GM12878 (cell line): ENCODE measurements at regions not wholly inside any gene's neighbourhood (a gene's known extent, or its start where the extent isn't known, plus 50 kb on each side); places are given as distances from the start of the nearest gene placed in this dataset.

Experiments
- ATAC-seq: fragments of 200-7000 bp; cut with Tn5 transposase; 3 replicates; pipeline ENCODE4 v1.9.1; 2020; ENCODE audit warnings: mild to moderate bottlenecking, moderate library complexity
- BruUV-seq: library from RNA; stranded (reverse); fragments of 400-500 nt; replicated peaks from 2 replicates; lab custom pipeline; 2021; lab: Mats Ljungman, UMichigan
- CTCF ChIA-PET: fragments of 300-600 bp; sonication (Branson Sonifier 250); formaldehyde crosslinking; extraction: SDS; loops from one replicate; lab custom pipeline; 2021; ENCODE audit warnings: inconsistent platforms; lab: Yijun Ruan, JAX
- POLR2A ChIA-PET: fragments of 350-600 bp; formaldehyde crosslinking; extraction: SDS; loops from one replicate; lab custom pipeline; 2021; ENCODE audit warnings: inconsistent platforms; lab: Charles Lee
- RAD21 ChIA-PET: fragments of 300-600 bp; sonication (Branson Sonifier 250); formaldehyde crosslinking; loops from one replicate; lab custom pipeline; 2023; ENCODE audit warnings: antibody characterized with exemption; ENCODE audit not compliant: unreplicated experiment; lab: Charles Lee
- SMC1A ChIA-PET: fragments of 300-600 bp; sonication (Branson Sonifier 250); formaldehyde crosslinking; loops from one replicate; lab custom pipeline; 2023; ENCODE audit not compliant: unreplicated experiment, uncharacterized antibody; lab: Charles Lee
- DNase-seq: peaks from one replicate; pipeline ENCODE4 v3.0.0-alpha.2; 2011; ENCODE audit warnings: low read depth, low spot score
- FAIRE-seq: peaks from 3 replicates; lab custom pipeline; 2011; peaks lifted over from hg19 to GRCh38; lab: Jason Lieb, UNC
- H2AFZ ChIP-seq: 2 replicates; pipeline ENCODE4 v1.6.0; 2011; ENCODE audit warnings: low read depth, low read length, control low read depth; ENCODE audit not compliant: control insufficient read depth
- H3K27ac ChIP-seq: 2 replicates; pipeline ENCODE4 v1.5.1; 2011; ENCODE audit warnings: control low read depth; ENCODE audit not compliant: control insufficient read depth, insufficient read depth
- H3K27me3 ChIP-seq, 2 experiments: replicated peaks in 1 of 2; 2 replicates each; pipeline versions ENCODE4 v1.6.0 to v1.6.1; 2011; ENCODE audit warnings: low read length in 1 of 2; ENCODE audit not compliant: control insufficient read depth in 2 of 2, insufficient read depth in 2 of 2
- H3K36me3 ChIP-seq, 2 experiments: 2 replicates each; pipeline ENCODE4 v1.5.1; 2011; ENCODE audit warnings: low read length in 1 of 2; ENCODE audit not compliant: control insufficient read depth in 2 of 2, insufficient read depth in 2 of 2
- H3K4me1 ChIP-seq: 2 replicates; pipeline ENCODE4 v1.6.1; 2011; ENCODE audit warnings: mild to moderate bottlenecking, low read length, moderate library complexity, mixed read lengths; ENCODE audit not compliant: control insufficient read depth, insufficient read depth
- H3K4me2 ChIP-seq: 2 replicates; pipeline ENCODE4 v1.6.0; 2011; ENCODE audit warnings: control low read depth; ENCODE audit not compliant: control insufficient read depth, insufficient read depth
- H3K4me3 ChIP-seq: fragments of 200-600 bp; sonication (generic); 2 replicates; pipeline ENCODE4 v1.5.1; 2016
- H3K79me2 ChIP-seq: 2 replicates; pipeline ENCODE4 v1.6.0; 2011; ENCODE audit warnings: low read length; ENCODE audit not compliant: control insufficient read depth, insufficient read depth
- H3K9ac ChIP-seq: 2 replicates; pipeline ENCODE4 v1.8.0; 2011; ENCODE audit warnings: low read length, control low read depth, mixed read lengths; ENCODE audit not compliant: control insufficient read depth, insufficient read depth
- H3K9me3 ChIP-seq: replicated peaks from 3 replicates; pipeline ENCODE4 v1.5.1; 2011; ENCODE audit warnings: mild to moderate bottlenecking, low read length; ENCODE audit not compliant: control insufficient read depth, insufficient read depth
- H4K20me1 ChIP-seq: 2 replicates; pipeline ENCODE4 v1.6.0; 2011; ENCODE audit not compliant: control insufficient read depth, insufficient read depth
- EGR1 ChIP-seq, 2 experiments: IDR thresholded peaks; 1 replicate in 1 of 2; 2 replicates in 1 of 2; pipeline ENCODE4 v1.6.1; 2011 to 2012; ENCODE audit warnings: low read depth in 2 of 2, low read length in 2 of 2, borderline replicate concordance in 1 of 2, mild to moderate bottlenecking in 1 of 2, moderate library complexity in 1 of 2
- MXI1 ChIP-seq: fragments of 150-350 bp; IDR thresholded peaks from 2 replicates; pipeline ENCODE4 v1.6.1; 2011; ENCODE audit warnings: low read depth, mild to moderate bottlenecking, inconsistent platforms, low read length, improper control_type of control experiment
- RAD21 ChIP-seq: IDR thresholded peaks from 2 replicates; pipeline ENCODE4 v1.6.1; 2011; ENCODE audit warnings: mild to moderate bottlenecking, low read depth, low read length, moderate library complexity; ENCODE audit not compliant: insufficient read depth
- SIN3A ChIP-seq: IDR thresholded peaks from 2 replicates; pipeline ENCODE4 v1.6.1; 2012; ENCODE audit warnings: low read depth, low read length, improper control_type of control experiment
- STAT3 ChIP-seq: IDR thresholded peaks from 2 replicates; pipeline ENCODE4 v1.6.1; 2011; ENCODE audit warnings: low read depth, low read length, improper control_type of control experiment
- TAF1 ChIP-seq: IDR thresholded peaks from 2 replicates; pipeline ENCODE4 v1.6.1; 2011; ENCODE audit warnings: mild to moderate bottlenecking, low read depth, low read length, borderline replicate concordance
- WRNIP1 ChIP-seq: IDR thresholded peaks from 2 replicates; pipeline ENCODE4 v1.6.1; 2011; ENCODE audit warnings: low read depth, low read length, improper control_type of control experiment, borderline replicate concordance
- WGBS: methylation state at CpG from one replicate; pipeline ENCODE4 v1.1.6; 2016; ENCODE audit warnings: low lambda C conversion rate; ENCODE audit not compliant: insufficient replicate concordance, insufficient coverage; ENCODE audit errors: missing lambda C conversion rate; 5-methylcytosine and 5-hydroxymethylcytosine counted together
- in situ Hi-C: fragments of 300-500 bp; cut with MboI; formaldehyde crosslinking; loops from 9 replicates; pipeline ENCODE4 v1.14.3; 2018; ENCODE audit warnings: mixed read lengths
- intact Hi-C: fragments of 100-400 bp; cut with micrococcal nuclease; formaldehyde crosslinking; loops from one replicate; pipeline ENCODE4 v1.14.2; 2022; ENCODE audit not compliant: unreplicated experiment
- TF ChIP-seq, protein P1 (sequence below): fragments of 450-650 bp; IDR thresholded peaks from 2 replicates; pipeline ENCODE4 v1.6.1; 2016; ENCODE audit warnings: mild to moderate bottlenecking
- TF ChIP-seq, protein P2 (sequence below): fragments of 450-650 bp; formaldehyde crosslinking; IDR thresholded peaks from 2 replicates; pipeline ENCODE4 v1.4.0; 2022; ENCODE audit warnings: mild to moderate bottlenecking, moderate library complexity
- TF ChIP-seq, protein P3 (sequence below): IDR thresholded peaks from 2 replicates; pipeline ENCODE4 v1.6.1; 2012; ENCODE audit warnings: improper control_type of control experiment, low read depth, low read length; ENCODE audit not compliant: insufficient replicate concordance
- TF ChIP-seq, protein P4 (sequence below): fragments of 450-650 bp; IDR thresholded peaks from 2 replicates; pipeline ENCODE4 v1.6.1; 2018; ENCODE audit warnings: borderline replicate concordance, mild to moderate bottlenecking; ENCODE audit not compliant: partially characterized antibody

DNA sequence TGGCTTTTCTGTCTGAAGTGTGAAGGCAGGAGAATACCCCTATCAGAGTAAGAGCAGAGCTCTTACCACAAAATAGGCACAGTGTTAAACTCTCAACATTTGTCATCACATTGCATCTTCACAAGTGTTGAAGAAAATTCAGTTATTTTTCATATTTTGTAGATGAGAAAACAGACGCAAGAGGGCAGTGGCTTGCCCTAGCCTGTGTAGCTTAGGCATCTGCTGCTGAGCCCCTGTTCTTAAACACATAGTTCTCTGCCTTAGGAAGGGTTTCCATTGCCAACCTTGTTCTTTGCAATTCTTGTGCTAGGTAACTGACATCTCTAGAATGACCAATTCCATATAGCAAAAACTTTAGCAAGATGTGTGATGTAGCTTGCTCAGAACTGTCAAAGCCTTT lies 112.7 kb upstream of the RMDN2 start:
- no TSS peak for BruUV-seq
- H3K4me1 ChIP-seq, result no peaks in the 10 kb centered on the region
- WGBS, result 96% methylated on average over 1 of the region's 1 CpG
- FAIRE-seq, result no peak
- ChIA-PET POLR2A (no interaction called here), RAD21 (interaction anchor here (0.7 to 1.2 kb wide), 4 partner anchors 10 to 397 kb away, joined by 3 to 5 read pairs (median 4); no protein-coding TSS in a partner anchor), SMC1A (interaction anchor here (0.6 to 1.3 kb wide), 6 partner anchors 14 to 416 kb away, joined by 3 to 7 read pairs (median 4); no protein-coding TSS in a partner anchor), CTCF (interaction anchor here (1.2 to 1.9 kb wide), 3 partner anchors 20 to 398 kb away, joined by 5 to 8 read pairs (median 6); no protein-coding TSS in a partner anchor)
- no peak overlapping the region for H3K4me3 ChIP-seq
- H3K79me2 ChIP-seq, result no peaks in the 10 kb centered on the region
- H3K27ac ChIP-seq, result no peak overlapping the region
- H3K36me3 ChIP-seq, result no peaks in the 10 kb centered on the region
- no peaks in the 10 kb centered on the region for H4K20me1 ChIP-seq
- in situ Hi-C loops, result no loop called here
- H3K9me3 ChIP-seq, result no peaks in the 10 kb centered on the region; the same call in 1 of the 3 replicates
- ATAC-seq, result no peak
- no peak overlapping the region for H3K4me2 ChIP-seq
- no peak overlapping the region for H3K9ac ChIP-seq
- intact Hi-C loops, result no loop called here
- DNase-seq, result no peak
- no peak overlapping the region for H2AFZ ChIP-seq
- no peaks in the 10 kb centered on the region for H3K27me3 ChIP-seq
- TF ChIP-seq EGR1 (IDR thresholded peaks at IDR 0.05; ENCODE audit: borderline replicate concordance in 1 of 2, low read depth in 2 of 2, low read length in 2 of 2) (no peak), STAT3 (no peak), MXI1 (no peak), TAF1 (no peak), SIN3A (no peak), RAD21 (no peak), WRNIP1 (no peak)
- TF ChIP-seq, protein P1, sequence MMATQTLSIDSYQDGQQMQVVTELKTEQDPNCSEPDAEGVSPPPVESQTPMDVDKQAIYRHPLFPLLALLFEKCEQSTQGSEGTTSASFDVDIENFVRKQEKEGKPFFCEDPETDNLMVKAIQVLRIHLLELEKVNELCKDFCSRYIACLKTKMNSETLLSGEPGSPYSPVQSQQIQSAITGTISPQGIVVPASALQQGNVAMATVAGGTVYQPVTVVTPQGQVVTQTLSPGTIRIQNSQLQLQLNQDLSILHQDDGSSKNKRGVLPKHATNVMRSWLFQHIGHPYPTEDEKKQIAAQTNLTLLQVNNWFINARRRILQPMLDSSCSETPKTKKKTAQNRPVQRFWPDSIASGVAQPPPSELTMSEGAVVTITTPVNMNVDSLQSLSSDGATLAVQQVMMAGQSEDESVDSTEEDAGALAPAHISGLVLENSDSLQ, result no peak
- TF ChIP-seq, protein P2, sequence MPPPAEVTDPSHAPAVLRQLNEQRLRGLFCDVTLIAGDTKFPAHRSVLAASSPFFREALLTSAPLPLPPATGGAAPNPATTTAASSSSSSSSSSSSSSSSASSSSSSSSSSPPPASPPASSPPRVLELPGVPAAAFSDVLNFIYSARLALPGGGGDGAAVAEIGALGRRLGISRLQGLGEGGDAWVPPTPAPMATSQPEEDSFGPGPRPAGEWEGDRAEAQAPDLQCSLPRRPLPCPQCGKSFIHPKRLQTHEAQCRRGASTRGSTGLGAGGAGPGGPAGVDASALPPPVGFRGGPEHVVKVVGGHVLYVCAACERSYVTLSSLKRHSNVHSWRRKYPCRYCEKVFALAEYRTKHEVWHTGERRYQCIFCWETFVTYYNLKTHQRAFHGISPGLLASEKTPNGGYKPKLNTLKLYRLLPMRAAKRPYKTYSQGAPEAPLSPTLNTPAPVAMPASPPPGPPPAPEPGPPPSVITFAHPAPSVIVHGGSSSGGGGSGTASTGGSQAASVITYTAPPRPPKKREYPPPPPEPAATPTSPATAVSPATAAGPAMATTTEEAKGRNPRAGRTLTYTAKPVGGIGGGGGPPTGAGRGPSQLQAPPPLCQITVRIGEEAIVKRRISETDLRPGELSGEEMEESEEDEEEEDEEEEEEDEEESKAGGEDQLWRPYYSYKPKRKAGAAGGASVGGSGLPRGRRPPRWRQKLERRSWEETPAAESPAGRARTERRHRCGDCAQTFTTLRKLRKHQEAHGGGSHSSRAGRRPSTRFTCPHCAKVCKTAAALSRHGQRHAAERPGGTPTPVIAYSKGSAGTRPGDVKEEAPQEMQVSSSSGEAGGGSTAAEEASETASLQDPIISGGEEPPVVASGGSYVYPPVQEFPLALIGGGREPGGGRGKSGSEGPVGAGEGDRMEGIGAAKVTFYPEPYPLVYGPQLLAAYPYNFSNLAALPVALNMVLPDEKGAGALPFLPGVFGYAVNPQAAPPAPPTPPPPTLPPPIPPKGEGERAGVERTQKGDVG (CRISPR knock-in tag), result no peak
- TF ChIP-seq, protein P3, sequence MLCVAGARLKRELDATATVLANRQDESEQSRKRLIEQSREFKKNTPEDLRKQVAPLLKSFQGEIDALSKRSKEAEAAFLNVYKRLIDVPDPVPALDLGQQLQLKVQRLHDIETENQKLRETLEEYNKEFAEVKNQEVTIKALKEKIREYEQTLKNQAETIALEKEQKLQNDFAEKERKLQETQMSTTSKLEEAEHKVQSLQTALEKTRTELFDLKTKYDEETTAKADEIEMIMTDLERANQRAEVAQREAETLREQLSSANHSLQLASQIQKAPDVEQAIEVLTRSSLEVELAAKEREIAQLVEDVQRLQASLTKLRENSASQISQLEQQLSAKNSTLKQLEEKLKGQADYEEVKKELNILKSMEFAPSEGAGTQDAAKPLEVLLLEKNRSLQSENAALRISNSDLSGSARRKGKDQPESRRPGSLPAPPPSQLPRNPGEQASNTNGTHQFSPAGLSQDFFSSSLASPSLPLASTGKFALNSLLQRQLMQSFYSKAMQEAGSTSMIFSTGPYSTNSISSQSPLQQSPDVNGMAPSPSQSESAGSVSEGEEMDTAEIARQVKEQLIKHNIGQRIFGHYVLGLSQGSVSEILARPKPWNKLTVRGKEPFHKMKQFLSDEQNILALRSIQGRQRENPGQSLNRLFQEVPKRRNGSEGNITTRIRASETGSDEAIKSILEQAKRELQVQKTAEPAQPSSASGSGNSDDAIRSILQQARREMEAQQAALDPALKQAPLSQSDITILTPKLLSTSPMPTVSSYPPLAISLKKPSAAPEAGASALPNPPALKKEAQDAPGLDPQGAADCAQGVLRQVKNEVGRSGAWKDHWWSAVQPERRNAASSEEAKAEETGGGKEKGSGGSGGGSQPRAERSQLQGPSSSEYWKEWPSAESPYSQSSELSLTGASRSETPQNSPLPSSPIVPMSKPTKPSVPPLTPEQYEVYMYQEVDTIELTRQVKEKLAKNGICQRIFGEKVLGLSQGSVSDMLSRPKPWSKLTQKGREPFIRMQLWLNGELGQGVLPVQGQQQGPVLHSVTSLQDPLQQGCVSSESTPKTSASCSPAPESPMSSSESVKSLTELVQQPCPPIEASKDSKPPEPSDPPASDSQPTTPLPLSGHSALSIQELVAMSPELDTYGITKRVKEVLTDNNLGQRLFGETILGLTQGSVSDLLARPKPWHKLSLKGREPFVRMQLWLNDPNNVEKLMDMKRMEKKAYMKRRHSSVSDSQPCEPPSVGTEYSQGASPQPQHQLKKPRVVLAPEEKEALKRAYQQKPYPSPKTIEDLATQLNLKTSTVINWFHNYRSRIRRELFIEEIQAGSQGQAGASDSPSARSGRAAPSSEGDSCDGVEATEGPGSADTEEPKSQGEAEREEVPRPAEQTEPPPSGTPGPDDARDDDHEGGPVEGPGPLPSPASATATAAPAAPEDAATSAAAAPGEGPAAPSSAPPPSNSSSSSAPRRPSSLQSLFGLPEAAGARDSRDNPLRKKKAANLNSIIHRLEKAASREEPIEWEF, result no peak
- TF ChIP-seq, protein P4, sequence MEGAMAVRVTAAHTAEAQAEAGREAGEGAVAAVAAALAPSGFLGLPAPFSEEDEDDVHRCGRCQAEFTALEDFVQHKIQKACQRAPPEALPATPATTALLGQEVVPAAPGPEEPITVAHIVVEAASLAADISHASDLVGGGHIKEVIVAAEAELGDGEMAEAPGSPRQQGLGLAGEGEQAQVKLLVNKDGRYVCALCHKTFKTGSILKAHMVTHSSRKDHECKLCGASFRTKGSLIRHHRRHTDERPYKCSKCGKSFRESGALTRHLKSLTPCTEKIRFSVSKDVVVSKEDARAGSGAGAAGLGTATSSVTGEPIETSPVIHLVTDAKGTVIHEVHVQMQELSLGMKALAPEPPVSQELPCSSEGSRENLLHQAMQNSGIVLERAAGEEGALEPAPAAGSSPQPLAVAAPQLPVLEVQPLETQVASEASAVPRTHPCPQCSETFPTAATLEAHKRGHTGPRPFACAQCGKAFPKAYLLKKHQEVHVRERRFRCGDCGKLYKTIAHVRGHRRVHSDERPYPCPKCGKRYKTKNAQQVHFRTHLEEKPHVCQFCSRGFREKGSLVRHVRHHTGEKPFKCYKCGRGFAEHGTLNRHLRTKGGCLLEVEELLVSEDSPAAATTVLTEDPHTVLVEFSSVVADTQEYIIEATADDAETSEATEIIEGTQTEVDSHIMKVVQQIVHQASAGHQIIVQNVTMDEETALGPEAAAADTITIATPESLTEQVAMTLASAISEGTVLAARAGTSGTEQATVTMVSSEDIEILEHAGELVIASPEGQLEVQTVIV, result no peak
